Smooth muscle cell of the brain vasculature (primary cell): ENCODE measurements at regions not wholly inside any gene's neighbourhood (a gene's known extent, or its start where the extent isn't known, plus 50 kb on each side); places are given as distances from the start of the nearest gene placed in this dataset.

ENCODE experiments used
- DNase-seq: peaks from one replicate; pipeline ENCODE4 v3.0.0-alpha.2; 2012; ENCODE audit warnings: low read depth, low spot score

DNA sequence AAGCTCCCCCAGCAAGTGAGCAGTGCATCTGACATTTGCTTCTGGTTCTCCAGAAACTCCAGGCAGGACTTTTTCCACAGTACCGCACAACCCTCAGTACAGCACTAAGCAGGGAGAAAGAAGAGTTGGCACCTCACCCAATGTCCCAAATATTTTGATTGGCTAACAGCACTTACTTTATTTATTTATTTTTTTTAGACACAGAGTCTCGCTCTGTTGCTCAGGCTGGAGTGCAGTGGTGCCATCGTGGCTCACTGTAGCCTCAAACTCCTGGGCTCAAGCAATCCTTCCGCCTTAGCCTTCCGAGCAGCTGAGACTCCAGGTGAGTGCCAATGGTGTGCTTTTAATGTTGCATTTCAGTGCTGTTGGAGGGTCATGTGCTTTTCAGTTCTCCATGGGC, 200.3 kb upstream of the ZMIZ1 start:
- DNase-seq, result no peak

DNA sequence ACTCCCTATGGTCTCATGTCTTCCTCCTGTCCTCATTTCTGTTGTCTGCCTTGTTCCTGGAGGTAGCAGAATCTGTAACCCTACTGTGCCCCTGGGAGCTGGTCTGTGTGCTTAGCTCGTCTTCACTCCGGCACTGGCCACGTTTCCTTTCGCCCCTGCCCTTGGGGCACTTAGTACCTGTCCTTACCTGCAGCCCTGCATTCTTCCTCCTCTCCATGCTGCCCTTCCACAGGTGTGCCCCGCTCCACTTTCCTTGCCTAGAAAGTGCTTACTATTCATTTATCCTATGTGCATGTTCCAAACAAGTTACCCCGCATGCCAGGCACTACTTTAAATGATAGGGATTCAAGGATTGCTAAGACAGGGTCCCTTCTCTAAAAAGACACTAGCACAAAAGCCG, 199.9 kb upstream of the ZMIZ1 start:
- no peak for DNase-seq

DNA sequence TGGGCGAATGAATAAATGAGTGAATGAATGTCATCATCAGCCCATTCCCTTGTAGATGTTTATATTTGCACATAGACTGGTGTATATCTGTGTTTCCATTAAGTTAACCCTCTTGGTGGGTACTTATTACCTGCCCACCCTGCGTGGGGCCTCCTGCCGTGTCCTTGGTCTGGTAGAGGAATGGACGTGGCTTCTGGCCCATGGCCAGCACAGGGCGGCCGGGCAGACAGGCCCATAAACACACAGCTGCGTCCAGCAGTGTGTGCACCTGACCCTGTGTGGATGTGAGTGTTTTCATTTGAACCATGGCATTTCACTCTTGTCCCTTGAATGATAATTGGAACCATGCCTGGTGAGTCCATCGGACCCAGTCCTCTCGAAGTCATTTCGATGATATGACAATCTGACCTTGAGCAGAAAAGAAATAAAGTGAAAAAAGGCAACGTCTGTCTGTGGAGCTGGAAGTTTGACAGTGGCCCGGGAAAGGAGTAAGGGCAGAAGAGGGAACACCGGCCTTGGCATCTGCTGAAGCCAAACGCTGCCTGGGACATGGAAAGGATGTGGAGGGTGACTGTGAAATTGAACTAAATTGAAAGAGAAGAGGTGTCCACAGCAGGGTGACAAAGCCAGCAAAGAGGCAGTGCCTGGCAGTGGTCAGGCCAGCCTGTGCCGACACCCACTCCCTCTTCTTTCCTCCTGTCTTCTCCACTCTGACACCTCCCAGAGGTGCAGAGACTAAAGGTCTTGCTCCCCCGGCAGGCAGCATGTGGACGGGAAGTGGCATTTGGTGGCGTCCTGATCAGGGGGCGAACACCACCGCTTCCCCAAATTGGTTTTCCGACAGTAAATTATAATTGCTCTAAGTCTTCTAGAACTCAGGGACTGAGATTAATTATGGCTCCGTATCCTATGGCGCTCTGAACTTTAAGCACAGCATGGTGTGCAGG, 199.0 kb upstream of the ZMIZ1 start:
- DNase-seq, result no peak

DNA sequence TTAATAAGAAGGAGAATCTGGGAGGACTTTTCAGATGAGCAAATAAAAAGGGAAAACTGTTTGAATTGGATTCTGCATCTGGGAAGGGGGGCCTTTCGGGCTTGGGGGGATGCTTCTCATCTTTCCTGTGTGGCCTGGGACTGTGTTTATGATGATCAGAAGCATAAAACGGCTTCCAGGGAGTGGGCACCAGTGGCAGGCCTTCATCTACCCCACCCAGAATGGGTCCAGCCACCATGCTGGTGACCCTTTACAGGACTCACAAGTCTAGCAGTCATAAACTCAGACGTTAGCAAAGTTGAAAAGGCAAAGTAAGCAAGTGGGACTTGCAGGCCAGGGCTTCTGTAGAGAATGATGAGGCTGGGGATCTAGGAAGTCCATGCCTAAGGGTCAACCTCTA, 198.3 kb upstream of the ZMIZ1 start:
- DNase-seq, result no peak

DNA sequence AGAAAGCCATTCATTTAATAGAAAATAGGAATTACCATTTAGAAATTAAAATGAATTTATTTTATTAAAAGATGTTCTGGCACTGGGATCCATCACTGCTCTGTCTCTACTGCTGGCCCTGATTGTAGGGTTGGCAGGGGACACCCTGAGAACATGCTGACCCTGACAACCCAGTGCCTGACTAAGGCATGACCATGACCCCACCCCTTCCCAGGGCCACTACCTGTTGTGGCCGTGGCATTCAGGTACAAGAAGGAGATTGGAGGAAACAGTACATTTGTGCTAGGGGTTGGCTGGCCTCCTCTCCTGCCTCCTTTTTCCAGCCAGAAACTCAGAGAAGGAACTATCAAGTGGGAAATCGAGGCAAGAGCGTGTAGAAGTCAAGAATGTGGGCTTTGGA, 197.0 kb upstream of the ZMIZ1 start:
- DNase-seq, result no peak

DNA sequence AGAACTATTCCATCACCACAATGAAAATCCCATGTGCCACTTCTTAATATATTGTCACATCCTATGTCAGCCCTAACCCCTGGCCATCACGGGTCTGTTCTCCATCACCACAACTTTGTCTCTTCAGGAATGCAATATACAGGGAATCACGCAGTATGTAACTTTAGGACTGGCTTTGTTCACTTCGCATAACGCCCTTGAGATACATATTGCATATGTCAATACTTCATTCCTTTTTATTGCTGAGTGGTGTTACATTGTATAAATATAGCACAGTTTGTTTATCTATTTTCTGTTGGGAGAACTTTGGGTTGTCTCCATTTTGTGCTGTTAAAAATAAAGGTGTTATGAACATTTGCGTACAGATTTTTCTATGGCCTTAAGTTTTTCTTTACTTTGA, 195.4 kb upstream of the ZMIZ1 start:
- DNase-seq, result no peak

DNA sequence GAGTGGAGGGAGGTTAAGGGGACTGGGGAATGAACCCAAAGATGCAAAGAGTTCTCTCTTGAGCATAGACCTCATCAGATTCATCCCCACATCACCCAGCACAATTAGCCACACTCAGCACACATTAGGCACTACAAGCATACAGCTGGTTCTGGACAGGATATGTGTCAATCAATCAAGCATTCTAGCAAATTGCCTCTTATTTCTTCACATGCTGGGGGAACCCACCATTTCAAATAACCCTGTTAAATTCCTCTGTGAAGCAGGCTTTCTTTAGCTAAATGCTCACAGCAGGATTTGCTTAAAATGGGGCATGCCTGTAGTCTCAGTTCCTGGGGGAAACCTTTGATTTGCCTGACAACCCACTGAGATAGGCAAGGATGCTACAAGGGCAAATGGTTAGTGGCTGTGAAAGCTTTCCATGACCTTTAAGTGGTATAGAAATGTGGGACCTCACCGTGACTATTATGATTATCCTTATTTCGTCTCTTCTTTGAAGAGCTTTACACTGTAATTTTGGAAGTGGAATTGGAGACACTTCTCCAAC, 193.4 kb upstream of the ZMIZ1 start:
- DNase-seq, result no peak

DNA sequence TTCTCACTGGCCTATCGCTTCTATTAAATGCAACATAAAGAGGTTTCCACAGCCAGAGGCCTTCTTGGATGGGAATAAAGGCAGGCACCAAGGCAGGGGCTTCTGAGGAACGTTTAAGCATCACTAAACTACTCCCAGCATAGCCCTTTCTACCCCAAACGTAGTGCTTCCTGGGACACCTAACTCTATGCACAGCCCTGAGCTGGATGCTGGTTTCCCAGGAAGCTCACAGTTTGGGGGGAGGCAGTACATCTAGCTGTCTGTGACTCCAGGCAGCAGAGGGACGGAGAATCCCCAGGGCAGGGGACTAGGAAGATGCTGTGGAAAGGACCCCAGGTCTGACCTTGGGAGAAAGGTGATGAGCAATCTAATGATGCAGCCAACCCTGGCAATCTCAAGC, 192.8 kb upstream of the ZMIZ1 start:
- DNase-seq, result no peak

DNA sequence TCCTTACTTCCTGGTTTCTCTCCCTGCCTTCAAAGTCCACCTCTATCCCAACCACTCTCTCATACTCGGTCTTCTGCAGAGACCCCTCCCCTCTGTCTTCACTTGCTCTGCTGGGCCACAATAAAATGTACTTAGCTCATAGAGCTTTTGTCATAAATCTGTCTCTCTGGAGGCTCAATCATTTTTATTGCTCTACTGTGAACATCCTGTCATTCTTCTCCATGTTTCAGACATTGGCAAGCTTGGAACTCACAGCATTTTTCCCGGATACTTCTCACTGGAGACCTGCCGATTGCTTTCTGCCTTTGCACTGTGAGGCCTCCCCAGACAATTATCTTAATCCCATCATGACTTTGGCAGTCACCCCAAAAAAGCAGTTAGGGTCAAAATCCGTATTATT, 192.3 kb upstream of the ZMIZ1 start:
- DNase-seq, result no peak

DNA sequence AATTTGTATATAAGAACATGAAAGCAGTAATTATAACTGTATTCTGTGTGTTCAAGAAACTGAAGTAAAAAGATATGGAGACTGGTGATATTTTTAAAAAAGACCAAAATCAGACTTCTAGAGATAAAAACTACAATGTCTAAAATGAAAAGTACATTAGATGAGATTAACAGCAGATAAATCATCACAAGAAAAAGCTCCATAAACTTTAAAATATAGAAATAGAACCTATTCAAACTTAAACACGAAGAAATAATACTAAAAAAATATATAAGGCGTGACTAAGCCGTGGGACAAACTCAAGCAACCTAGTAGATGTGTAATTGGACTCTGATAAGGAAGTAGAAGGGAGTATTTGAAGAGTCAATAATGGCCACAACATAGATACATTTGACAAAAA, 189.1 kb upstream of the ZMIZ1 start:
- no peak for DNase-seq

DNA sequence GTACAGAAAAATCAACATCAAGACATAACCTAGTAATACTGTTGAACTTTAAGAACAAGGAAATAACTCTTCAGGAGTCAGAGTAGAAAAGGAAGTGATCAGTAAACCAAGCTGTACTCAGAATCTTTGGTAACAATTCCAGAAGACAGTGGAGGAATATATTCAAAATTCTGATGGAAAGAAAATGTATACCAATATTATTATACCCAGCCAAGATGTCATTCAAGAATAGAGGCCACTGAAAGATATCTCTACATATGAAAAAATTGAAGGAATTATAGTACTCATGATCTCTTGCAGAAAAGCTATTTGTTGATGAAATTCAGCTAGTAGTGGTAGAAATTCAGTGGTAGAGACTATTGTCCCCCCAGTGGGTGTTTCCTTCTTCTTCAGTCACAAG, 182.6 kb upstream of the ZMIZ1 start:
- no peak for DNase-seq

DNA sequence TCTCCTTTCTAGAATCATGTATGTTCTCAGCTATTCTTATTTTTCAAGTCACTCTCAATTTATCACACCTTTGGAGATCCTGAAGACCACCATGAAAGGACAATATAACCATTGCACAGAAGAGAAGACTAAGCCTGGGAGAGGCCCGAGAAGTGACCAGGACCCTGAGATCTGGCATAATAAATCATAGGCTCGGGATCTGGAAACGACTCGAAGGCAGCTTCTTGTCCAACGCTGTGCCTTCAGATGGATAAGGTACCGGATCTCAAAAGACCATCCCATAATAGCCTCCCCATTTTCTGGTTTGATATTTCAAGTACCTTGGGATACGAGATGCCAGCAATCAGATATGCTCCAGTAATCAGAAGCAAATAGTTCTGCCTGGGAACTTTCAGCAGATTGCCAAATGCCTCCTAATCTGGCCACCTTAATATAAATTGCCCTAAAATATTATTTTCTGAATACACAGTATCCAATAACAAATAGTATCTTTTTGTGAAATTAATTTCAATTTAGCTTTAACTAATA, 179.2 kb upstream of the ZMIZ1 start:
- no peak for DNase-seq

DNA sequence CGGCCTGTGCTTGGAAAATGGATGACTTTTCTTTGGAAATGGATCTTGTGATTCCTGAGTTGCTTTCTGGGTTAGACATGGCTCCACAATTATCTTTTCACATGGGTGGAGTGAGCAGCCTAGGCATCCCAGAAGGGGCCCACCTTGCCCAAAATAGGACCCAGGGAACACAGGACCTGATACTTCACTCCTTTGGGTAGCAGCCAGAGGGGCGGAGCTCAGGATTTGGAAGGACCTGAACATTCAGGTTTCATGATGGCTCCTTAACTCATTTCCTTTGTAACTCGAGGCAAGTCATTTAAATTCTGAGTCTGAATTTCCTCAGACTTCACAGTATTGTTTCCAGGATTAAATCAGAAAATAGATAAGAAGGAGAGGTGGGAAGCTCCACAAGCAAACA, 178.3 kb upstream of the ZMIZ1 start:
- DNase-seq, result no peak

DNA sequence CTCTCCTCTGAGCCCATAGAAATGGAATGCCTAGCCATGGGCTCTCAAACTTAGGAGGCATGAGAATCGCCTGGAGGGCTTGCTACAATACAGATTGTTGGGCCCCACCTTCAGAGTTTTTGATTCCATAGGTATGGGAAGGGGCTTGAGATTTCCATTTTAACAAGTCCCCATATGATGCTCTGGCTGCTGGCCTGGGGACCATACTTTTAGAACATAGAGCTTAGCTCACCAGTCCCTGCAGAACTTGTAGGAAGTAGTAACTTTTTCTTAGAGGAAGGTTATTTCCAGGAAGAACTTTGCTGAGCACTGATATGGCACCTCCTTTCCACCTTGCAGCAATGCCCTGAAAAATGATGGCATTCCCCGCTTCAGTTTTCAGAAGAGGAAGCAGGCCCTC, 177.0 kb upstream of the ZMIZ1 start:
- no peak for DNase-seq

DNA sequence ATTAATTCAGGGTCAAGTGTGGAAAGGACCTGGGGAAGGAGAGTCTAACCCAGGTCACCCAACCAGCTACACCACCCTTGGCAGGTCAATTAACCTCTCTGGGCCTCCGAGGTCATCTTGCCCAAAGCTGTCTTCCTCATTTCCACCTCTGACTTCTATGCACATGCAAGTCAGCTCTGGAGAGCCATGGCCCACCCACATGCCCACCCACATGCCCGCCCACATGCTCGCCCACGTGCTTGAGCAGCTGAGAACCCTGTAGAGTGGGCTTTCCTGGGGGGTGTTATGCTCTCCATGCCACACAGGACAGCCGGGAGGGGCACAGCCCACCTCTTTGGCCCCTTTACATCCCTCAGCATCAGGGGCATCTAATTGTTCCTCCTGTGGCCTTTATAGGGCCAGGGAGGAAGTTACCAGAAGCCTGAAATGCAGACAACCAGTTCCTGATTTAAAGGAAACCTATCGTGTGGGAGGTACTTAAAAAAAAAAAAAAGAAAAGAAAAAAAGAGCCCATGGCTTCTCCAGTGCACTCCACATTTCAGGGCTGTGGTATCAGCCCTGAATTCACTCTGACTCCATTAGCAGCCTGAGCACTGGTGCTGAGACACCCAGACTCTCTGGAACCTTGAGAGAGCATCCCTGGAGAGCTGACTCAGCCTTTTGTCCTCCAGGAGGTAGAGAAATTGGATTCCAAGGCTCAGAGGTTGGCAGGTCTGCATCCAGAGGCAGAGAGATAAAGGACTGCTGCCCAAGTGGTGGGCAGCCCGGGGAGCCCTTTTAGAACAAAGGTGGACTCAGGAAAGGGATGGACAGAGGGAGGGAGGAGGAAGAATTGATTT, 176.2 kb upstream of the ZMIZ1 start:
- no peak for DNase-seq

DNA sequence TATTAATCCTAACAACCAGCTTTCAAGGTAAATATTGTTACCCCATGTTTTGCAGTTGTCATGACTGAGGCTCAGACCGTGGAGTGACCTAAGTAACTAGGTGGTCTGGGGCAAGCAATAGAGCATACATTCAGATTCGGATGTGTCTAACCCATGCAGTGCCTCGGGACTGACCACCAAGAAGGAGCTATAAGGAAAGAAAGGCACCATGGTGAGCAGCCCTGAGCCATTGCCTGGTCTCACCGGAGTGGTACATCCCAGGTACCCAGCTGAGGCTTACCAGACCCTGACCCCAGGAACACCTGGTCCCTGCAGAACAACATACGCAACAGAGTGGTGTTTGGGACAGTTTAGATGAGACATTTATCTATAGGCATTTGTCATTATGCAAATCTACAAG, 175.5 kb upstream of the ZMIZ1 start:
- DNase-seq, result no peak

DNA sequence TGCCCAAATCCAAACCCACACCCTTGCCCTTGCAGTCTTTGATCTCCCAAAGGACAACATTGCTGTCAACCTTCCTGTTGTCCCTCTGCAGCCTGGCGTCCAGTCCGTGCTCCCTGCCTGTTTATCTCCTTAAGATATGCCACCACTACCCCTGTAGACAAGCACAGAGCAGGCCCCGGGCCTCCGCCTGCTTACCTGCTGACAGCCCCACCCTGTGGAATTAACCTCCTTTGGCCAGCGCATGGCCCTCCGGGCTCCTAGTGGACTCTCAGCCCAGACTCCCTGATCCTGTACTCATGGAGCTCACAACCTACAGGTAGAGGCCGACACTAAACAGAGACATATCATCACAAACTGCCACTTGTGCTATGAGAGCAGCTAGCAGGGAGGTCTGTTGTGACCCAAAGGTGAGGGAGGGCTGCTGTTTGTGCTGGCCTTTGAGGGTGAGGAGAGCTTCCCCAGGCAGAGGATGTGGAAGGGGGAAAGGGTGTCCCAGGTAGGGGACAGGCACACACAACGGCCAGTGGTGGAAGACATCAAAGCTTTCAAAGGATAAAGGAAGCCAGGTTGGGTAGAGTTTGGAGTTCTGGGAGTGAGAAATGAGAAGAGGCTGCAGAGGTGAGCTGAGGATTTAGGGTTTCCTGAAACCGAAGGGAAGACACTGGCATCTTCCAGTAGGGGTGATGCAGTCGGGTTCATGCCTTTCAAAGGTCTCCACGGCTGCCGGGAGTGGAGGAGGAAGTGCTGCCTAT, 174.5 kb upstream of the ZMIZ1 start:
- no peak for DNase-seq

DNA sequence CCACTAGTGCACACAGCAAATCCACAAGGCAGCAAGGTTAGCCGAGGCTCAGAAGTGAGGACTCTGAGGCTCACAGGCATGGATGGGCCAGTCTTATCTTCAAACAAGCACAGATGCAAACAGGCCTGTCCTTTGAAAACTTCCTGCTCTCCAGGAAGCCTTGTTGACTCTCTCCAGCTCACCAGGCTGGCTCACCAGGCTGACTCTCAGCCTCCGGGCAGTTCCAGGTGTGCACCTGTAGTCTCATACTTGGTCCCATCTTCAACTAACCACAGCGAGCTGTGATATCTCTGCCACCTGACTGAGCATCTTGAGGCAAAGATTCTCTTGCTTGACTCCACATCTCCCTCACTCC, 173.9 kb upstream of the ZMIZ1 start:
- no peak for DNase-seq

DNA sequence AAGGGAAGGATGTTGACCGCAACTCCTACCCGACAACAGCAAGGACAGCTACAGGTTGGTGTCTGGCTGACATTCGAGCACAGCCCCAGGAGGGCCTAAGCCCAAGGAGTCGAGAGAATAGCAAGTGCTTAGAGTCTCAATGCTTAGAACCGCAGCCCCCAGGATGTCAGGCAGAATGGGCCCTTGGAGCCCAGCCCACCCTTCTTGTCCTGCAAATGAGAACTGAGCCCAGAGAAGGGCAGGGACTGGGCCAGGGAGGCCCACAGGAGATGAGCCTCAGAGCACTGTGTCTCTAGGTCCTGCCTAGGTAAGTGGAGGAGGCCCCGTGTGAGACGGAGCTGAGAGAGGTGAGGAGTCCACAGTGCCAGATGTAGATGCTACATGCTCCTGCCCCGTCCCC, 173.3 kb upstream of the ZMIZ1 start:
- no peak for DNase-seq

DNA sequence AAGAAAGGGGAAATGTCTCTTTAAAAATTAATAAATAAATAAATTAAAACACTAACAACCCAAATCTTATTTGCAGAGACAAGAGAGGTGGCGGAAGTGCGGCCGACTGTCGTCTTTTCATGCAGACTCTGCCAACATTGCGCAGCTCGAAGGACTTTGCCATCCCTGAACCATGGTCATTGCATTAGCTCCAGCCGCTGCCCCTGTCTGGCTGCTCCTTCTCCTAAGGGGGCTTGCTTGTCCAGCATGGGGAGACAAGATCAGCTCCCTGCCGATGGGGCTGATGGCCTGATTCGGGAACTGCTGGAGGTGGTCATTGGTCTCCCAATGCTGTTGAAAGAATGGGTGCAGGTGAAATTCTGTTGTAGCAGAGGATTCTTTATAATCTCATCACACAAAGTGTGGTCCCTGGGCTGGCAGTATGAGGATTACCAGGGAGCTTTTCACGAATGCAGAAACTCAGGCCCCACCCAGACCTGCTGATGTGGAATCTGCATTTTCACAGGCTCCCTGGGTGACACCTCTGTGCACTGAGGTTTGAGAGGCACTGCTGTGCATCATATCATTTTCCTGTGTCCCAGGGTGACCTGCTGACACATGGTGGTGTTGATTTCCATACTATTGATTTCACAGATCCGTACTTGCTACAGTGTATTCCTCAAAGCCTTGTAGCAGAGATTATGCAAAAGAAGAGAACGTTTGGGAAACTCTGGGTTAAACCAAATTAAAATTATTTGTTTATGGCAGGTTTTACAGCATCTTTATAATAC, 172.4 kb upstream of the ZMIZ1 start:
- DNase-seq, result no peak
